Astrocyte (in vitro differentiated cells and primary cell): ENCODE measurements at regions not wholly inside any gene's neighbourhood (a gene's known extent, or its start where the extent isn't known, plus 50 kb on each side); places are given as distances from the start of the nearest gene placed in this dataset.

Source experiments
- EZH2 ChIP-seq: IDR thresholded peaks from 2 replicates; pipeline ENCODE4 v1.6.1; 2012; ENCODE audit warnings: mild to moderate bottlenecking, low read length, inconsistent platforms; ENCODE audit not compliant: insufficient read depth
- TF ChIP-seq, protein P1 (sequence below): IDR thresholded peaks from 2 replicates; pipeline ENCODE4 v1.5.1; 2011; ENCODE audit warnings: low read depth, mild to moderate bottlenecking, inconsistent platforms, low read length, moderate library complexity; ENCODE audit not compliant: insufficient read depth

DNA sequence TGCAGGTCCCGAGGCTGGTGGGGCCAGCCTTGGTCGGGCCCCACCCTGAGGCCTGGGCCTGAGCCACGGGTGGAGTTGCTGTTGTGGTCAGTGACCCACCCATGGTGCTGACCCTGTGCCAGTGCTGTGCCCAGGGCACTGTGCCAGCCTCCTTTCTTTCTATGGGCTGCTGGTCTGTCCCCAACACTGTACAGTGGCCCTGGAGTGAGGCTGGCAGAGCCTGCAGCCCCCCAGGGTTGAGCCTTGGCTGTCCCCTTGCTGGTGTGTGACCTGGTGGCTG is 1235.7 kb downstream of the BRD1 start:
- TF ChIP-seq, protein P1, sequence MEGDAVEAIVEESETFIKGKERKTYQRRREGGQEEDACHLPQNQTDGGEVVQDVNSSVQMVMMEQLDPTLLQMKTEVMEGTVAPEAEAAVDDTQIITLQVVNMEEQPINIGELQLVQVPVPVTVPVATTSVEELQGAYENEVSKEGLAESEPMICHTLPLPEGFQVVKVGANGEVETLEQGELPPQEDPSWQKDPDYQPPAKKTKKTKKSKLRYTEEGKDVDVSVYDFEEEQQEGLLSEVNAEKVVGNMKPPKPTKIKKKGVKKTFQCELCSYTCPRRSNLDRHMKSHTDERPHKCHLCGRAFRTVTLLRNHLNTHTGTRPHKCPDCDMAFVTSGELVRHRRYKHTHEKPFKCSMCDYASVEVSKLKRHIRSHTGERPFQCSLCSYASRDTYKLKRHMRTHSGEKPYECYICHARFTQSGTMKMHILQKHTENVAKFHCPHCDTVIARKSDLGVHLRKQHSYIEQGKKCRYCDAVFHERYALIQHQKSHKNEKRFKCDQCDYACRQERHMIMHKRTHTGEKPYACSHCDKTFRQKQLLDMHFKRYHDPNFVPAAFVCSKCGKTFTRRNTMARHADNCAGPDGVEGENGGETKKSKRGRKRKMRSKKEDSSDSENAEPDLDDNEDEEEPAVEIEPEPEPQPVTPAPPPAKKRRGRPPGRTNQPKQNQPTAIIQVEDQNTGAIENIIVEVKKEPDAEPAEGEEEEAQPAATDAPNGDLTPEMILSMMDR = no peak
- no peak for TF ChIP-seq EZH2
